T-helper 2 cell treated with Interferon-gamma antibody and Interleukin-4, amounts not matched to agents 100 ng/mL and 5 ng/mL, for 36 hours (primary cell): ENCODE measurements at regions not wholly inside any gene's neighbourhood (a gene's known extent, or its start where the extent isn't known, plus 50 kb on each side); places are given as distances from the start of the nearest gene placed in this dataset.

Experiments used
- intact Hi-C: fragments of 100-400 bp; cut with micrococcal nuclease; formaldehyde crosslinking; loops from one replicate; pipeline ENCODE4 v1.15.1; 2023

DNA sequence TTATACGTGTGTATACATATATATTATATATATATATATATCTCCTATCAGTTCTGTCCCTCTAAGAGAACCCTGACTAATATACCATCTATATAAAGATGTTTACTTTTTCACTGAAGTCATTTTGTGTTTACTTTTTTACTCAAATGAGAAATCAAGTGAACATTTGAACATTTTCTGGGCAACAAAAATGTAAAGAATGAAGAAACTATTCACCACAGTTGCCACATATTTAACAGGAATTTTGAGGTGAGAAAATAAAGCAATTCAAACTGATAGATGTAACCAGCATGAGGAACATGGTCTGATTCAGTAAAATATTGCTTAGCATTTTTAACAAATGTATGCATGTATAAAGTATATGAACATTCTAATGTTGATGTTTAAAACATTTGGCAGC lies 299.2 kb upstream of the KLHL1 start:
- intact Hi-C loops = no loop called here

DNA sequence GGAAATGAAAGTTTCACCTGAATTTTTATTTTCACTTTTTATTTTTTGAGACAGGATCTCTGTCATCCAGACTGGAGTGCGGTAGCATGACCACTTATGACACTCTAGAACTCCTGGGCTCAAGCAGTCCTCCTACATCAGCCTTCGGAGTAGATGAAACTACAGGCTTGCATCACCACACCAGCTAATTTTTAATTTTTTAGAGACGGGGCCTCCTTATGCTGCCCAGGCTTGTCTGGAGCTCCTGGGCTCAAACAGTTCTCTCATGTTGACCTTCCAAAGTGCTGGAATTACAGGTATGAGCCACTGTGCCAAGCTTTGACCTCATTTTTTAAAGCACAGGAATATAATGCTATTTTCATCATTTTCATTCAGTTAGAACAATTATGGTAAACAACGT lies 297.0 kb upstream of the KLHL1 start:
- intact Hi-C loops = no loop called here

DNA sequence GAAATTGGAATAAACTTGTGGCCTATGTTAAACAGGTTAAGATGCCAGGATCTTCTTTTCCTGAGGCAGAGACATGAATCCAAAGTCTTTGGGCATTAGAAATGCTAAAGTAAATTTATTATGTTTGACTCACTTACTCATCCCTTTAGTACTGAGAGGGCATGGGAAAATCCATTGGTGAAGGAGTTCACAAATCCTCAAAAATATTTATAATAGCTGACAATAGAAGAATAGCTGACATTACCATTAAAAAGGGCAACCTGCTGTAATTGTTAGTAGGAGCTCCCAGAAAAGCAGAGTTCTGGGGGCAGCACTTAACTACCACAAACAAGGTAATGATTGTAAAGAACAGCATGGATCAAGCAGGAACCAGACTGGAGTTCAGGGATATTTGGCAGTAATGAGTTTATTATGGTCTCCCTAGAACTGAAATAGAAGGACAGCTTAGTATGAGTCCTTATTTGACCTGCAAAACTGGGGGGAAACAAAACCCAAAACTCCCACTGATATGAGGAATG lies 285.8 kb upstream of the KLHL1 start:
- intact Hi-C loops = no loop called here

DNA sequence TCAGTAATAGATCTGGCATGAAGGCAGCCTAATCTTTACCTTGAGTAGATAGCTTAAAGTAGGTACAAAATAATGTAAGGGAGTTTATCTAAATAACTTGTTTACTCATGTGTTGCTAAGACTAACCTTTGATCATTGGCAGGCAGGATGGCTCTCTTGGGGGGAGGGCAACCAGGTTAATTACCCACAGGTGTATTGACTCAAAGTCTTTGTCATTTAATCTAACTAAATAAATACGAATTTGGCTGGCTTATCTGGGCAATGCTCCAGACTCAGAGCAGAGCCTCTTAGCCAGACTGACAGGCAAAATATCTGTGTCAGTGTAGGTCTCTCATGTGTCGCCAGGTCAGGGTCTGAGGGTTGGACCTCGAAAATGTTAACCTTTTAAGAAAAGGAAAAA lies 283.4 kb upstream of the KLHL1 start:
- intact Hi-C loops = no loop called here

GRCh38 chr13:70390968-70391367 lies 282.7 kb upstream of the KLHL1 start:
- intact Hi-C loops = no loop called here

DNA sequence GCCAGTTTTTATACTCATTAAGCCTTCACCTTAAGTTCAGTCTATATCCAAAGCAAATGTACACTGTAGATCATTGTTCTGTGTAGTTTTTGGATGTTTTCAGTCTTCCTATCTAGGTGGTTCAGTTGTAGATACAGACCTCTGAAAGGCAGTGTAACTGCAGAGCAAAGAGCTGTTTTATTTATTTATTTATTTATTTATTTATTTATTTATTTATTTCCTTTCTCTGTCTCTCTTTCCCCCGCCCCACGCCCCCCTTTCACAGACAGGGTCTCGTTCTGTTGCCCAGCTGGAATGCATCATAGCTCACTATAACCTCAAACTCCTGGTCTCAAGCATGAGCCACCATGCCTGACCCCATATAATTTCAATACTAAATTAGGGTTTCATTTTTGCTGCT lies 281.8 kb upstream of the KLHL1 start:
- intact Hi-C loops = no loop called here

DNA sequence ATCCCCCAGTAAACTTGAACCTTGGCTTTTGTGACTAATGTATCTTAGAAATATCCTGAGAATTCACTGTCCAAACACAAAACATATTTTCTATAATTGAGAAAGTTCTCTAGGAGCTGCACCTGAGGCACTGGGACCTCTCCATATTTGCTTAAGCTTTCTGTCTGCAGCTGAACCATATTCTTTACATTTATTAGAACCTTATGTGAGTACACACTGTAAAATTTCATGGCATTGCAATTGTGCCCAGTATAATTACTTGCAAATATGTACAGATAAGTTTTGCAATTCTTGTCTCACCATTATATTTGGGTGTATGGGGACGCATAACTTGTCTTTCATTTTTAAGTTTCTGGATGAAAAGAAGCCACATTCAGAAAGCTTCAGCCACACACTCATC lies 280.7 kb upstream of the KLHL1 start:
- intact Hi-C loops = no loop called here

DNA sequence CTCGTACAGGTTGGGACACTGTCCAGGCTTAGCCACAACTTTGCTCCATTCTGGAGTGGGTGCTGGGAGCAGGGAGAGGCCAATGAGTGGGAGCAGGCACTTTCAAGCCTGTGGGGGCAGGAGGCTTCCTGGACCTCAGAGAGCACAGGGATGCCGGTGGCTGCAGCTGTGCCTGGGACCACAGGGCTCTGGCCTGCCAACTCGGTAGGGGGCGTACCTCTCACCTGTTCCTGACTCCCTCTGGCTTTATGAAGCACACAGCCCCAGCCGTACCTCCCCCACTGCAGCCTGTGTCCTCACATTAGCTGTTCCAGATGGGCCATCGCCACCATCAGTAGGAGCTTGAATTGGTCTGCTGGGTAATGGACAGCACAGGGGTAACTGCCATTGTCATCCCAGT lies 278.7 kb upstream of the KLHL1 start:
- intact Hi-C loops = no loop called here

DNA sequence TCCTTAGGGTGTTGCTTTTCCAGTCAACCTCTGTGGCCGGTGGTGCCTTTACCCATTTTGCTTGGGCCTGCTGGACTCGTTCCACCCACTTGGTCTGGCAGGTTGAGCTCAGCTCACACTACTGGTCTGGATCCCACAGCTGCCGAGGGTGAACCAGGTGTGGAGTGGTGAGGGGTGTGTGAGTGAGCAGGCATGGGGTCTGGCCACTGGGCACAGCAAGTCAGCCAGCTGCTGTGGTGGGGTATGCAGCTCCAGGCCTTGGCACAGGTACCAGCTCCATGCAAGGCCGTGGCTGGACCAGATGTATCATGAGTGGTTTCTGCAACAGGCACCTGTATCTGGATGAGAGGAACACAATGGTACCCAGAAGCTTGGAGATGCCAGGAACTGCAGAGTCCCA lies 277.6 kb upstream of the KLHL1 start:
- intact Hi-C loops = no loop called here

- intact Hi-C loops = no loop called here
These were observed 275.9 kb upstream of the KLHL1 start for GRCh38 chr13:70384156-70384555.

GRCh38 chr13:70380809-70381208 lies 272.6 kb upstream of the KLHL1 start:
- intact Hi-C loops = no loop called here

- intact Hi-C loops = no loop called here
These were observed 267.5 kb upstream of the KLHL1 start for GRCh38 chr13:70375718-70376117.

- intact Hi-C loops = no loop called here
These were observed 262.7 kb upstream of the KLHL1 start for GRCh38 chr13:70370924-70371323.

DNA sequence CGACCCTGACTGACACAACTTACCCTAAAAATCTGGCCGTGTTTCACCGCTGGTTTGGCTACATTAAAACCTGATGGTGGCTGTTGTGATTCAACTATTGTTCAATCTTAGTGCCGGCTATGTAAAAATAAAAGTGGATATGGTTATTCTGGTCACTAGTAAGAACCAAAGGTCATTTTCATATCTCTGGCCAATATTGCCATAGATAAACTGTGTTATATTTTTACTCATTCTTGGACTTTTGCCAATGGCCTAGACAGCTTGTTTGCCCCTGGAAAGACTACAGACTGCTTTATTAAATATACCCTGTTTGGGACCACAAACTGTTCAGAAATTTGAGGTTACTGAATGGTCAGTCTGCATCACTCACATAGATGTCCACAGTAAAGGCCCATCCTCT lies 258.5 kb upstream of the KLHL1 start:
- intact Hi-C loops = no loop called here

DNA sequence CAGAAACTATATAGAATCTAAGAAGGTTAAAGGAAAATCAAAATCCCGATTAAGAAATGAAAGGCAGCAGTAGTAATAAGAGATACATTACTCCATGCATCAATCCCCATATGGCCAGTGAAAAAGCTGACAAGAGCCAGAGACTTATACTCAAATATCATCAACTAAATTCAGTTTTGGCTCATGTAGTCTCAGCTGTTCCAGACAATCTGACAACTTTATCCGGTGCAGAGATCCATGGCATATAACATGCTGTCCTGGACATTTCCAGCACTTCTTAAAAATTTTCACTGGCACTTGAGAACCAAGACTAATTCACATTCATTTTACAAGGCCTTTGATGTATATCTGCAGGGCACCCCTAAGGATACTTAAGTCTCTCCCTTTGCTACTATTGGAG lies 255.7 kb upstream of the KLHL1 start:
- intact Hi-C loops = no loop called here

- intact Hi-C loops = no loop called here
These were observed 254.7 kb upstream of the KLHL1 start for GRCh38 chr13:70362820-70363570.

GRCh38 chr13:70357031-70357430 lies 248.8 kb upstream of the KLHL1 start:
- intact Hi-C loops = no loop called here

DNA sequence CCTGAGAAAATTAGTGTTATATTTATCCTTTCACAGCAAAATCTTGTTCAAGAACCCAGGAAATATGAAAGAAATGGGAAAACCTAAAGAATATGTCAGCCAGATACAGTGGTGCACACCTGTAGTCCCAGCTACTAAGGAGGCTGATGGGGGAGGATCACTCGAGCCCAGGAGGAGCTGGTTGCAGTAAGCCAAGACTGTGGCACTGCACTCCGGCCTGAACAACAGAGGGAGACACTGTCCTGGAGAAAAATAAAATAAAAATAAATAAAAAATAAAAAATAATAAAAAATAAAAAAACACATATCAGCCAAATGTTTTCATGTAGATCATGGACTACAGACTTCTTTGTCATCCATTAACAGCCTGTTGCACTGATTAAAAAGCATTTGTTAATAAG lies 244.8 kb upstream of the KLHL1 start:
- intact Hi-C loops = no loop called here

GRCh38 chr13:70347947-70348620 lies 239.8 kb upstream of the KLHL1 start:
- intact Hi-C loops = no loop called here

DNA sequence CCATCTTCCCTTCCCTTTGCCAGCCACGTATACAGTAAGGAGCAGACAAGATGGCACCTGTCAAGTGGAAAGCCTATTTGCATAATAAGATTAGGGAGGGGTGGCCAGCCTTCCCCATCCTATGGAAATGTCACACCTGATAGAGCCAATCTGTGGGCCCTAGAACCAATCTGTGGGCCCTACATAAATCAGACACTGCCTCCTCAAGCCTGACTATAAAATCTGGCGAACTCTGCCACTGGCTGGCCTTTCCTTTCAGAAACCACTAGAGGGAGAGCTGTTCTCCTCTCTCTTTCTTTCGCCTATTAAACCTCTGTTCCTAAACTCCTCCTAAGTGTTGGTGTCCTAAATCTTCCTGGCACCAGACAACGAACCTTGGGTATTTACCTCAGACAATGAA lies 231.5 kb upstream of the KLHL1 start:
- intact Hi-C loops = loop anchor here (5.0 kb wide), 1 partner anchor 228 kb away; no protein-coding TSS in a partner anchor

DNA sequence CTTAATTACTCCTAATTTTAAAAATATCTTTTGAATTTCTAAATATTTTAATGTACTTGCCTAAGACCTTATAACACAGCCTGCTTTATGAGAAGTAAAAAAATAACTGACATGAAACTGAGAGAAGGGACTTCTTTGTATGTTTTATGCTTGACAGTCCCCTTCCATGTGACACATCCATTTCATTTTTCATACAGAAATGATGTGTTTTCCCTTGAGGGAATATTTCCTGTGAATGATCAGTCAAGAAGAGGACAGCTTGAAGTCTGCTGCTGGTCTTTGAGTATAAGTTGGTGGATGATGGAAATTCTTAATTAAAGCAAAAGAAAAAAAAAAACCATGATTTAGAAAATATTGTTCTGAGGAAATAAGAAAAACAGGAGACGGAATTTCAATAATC lies 230.4 kb upstream of the KLHL1 start:
- intact Hi-C loops = loop anchor here (5.0 kb wide), 1 partner anchor 229 kb away; no protein-coding TSS in a partner anchor

DNA sequence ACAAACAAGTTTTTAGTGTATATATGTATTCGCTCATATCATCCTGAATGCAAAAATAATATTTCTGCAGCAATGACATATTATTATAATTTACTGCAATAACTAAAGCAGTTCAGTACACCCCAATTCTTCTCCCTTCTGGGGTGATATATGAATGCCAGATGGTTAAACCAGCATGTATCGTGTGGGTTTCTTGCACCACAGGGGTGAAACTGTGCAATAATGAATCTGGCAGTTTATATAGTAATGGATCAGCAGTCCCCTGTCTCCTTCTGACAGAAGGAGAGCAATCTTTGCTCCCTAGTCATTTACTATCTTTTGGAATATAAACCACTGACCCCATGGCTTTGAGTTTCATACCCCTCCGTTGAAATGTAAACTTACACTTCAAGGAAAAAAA lies 228.6 kb upstream of the KLHL1 start:
- intact Hi-C loops = loop anchor here (5.0 kb wide), 1 partner anchor 230 kb away; no protein-coding TSS in a partner anchor

GRCh38 chr13:70333752-70334151 lies 225.5 kb upstream of the KLHL1 start:
- intact Hi-C loops = no loop called here
